OCI-LY7 (cell line): ENCODE measurements at regions not wholly inside any gene's neighbourhood (a gene's known extent, or its start where the extent isn't known, plus 50 kb on each side); places are given as distances from the start of the nearest gene placed in this dataset.

Source experiments
- BruUV-seq: library from RNA; stranded (reverse); fragments of 400-500 nt; replicated peaks from 2 replicates; lab custom pipeline; 2021; lab: Mats Ljungman, UMichigan
- CTCF ChIA-PET: fragments of 300-600 bp; sonication (Branson Sonifier 250); formaldehyde crosslinking; loops from one replicate; lab custom pipeline; 2022; ENCODE audit warnings: antibody characterized with exemption; ENCODE audit not compliant: unreplicated experiment; lab: Charles Lee
- POLR2A ChIA-PET: fragments of 300-600 bp; sonication (Branson Sonifier 250); formaldehyde crosslinking; loops from one replicate; lab custom pipeline; 2022; ENCODE audit warnings: antibody characterized with exemption; lab: Charles Lee
- DNase-seq: peaks from one replicate; pipeline ENCODE4 v3.0.0-alpha.2; 2015; ENCODE audit warnings: low spot score
- H2AFZ ChIP-seq: fragments of 200-600 bp; sonication (generic), shearing (Covaris generic); 2 replicates; pipeline ENCODE4 v1.6.1; 2014; ENCODE audit warnings: mild to moderate bottlenecking, antibody characterized with exemption, low read length, moderate library complexity
- H3K27ac ChIP-seq: fragments of 200-600 bp; sonication (generic); 2 replicates; pipeline ENCODE4 v1.5.1; 2014; ENCODE audit warnings: mixed run types, low read depth, mild to moderate bottlenecking, moderate library complexity, low read length, inconsistent platforms; ENCODE audit not compliant: poor library complexity, severe bottlenecking
- H3K36me3 ChIP-seq: fragments of 200-600 bp; sonication (generic); 2 replicates; pipeline ENCODE4 v1.6.1; 2014; ENCODE audit warnings: mild to moderate bottlenecking, antibody characterized with exemption, low read length, moderate library complexity, mixed read lengths; ENCODE audit not compliant: insufficient read depth
- H3K4me1 ChIP-seq: fragments of 200-600 bp; sonication (generic); 2 replicates; pipeline ENCODE4 v1.5.1; 2014; ENCODE audit warnings: mild to moderate bottlenecking, low read length; ENCODE audit not compliant: insufficient read depth, poor library complexity, severe bottlenecking
- H3K4me2 ChIP-seq: fragments of 200-600 bp; sonication (generic); 2 replicates; pipeline ENCODE4 v1.6.1; 2014; ENCODE audit warnings: mild to moderate bottlenecking, low read length
- H3K4me3 ChIP-seq: fragments of 200-600 bp; sonication (generic); 2 replicates; pipeline ENCODE4 v1.5.1; 2014; ENCODE audit warnings: mild to moderate bottlenecking, low read depth, low read length; ENCODE audit not compliant: poor library complexity, severe bottlenecking
- H3K79me2 ChIP-seq: fragments of 200-600 bp; sonication (generic); 2 replicates; pipeline ENCODE4 v1.6.1; 2016; ENCODE audit warnings: low read depth, mild to moderate bottlenecking, low read length, moderate library complexity, mixed read lengths; ENCODE audit not compliant: insufficient read depth
- H3K9me2 ChIP-seq: fragments of 200-600 bp; sonication (generic); 2 replicates; pipeline ENCODE4 v1.6.1; 2016; ENCODE audit warnings: mild to moderate bottlenecking, low read length, mixed read lengths; ENCODE audit not compliant: insufficient read depth
- H3K9me3 ChIP-seq: fragments of 200-600 bp; sonication (generic); 2 replicates; pipeline ENCODE4 v1.6.1; 2014; ENCODE audit warnings: mild to moderate bottlenecking, mixed run types, low read length, mixed read lengths
- H4K20me1 ChIP-seq: fragments of 200-600 bp; sonication (generic); 2 replicates; pipeline ENCODE4 v1.6.1; 2014; ENCODE audit warnings: mild to moderate bottlenecking, antibody characterized with exemption, low read length, moderate library complexity, mixed read lengths; ENCODE audit not compliant: insufficient read depth
- CTCF ChIP-seq: fragments of 200-600 bp; sonication (generic); conservative IDR thresholded peaks from 2 replicates; pipeline ENCODE4 v1.5.1; 2014; ENCODE audit warnings: mild to moderate bottlenecking, antibody characterized with exemption, low read length, moderate library complexity, mixed read lengths
- EZH2phosphoT487 ChIP-seq: fragments of 200-600 bp; sonication (generic); IDR thresholded peaks from 2 replicates; pipeline ENCODE4 v1.6.1; 2018; ENCODE audit warnings: low read depth, borderline replicate concordance, mild to moderate bottlenecking, mixed run types, antibody characterized with exemption, low read length, moderate library complexity, mixed read lengths
- intact Hi-C: fragments of 100-400 bp; cut with micrococcal nuclease; formaldehyde crosslinking; loops from one replicate; pipeline ENCODE4 v1.10.0; 2022; ENCODE audit not compliant: unreplicated experiment

GRCh38 chr10:128422999-128423398 is 296.8 kb upstream of the MKI67 start:
- Histone ChIP-seq H2AFZ (no peak overlapping the region), H4K20me1 (no peaks in the 10 kb centered on the region), H3K36me3 (no peaks in the 10 kb centered on the region), H3K4me1 (no peaks in the 10 kb centered on the region), H3K9me3 (no peaks in the 10 kb centered on the region), H3K9me2 (no peaks in the 10 kb centered on the region), H3K79me2 (no peaks in the 10 kb centered on the region), H3K4me2 (no peak overlapping the region), H3K27ac (no peak overlapping the region), H3K4me3 (no peak overlapping the region)
- intact Hi-C loops = no loop called here
- DNase-seq = no peak
- TF ChIP-seq CTCF (no peak), EZH2phosphoT487 (no peak)
- POLR2A ChIA-PET = no interaction called here
- BruUV-seq = no TSS peak
- CTCF ChIA-PET = no interaction called here

GRCh38 chr10:128429321-128429720 is 303.1 kb upstream of the MKI67 start:
- POLR2A ChIA-PET = no interaction called here
- Histone ChIP-seq H3K9me2 (no peaks in the 10 kb centered on the region), H3K9me3 (no peaks in the 10 kb centered on the region), H4K20me1 (no peaks in the 10 kb centered on the region), H3K4me1 (no peaks in the 10 kb centered on the region), H3K79me2 (no peaks in the 10 kb centered on the region), H3K4me2 (no peak overlapping the region), H3K4me3 (no peak overlapping the region), H3K27ac (no peak overlapping the region), H3K36me3 (no peaks in the 10 kb centered on the region), H2AFZ (no peak overlapping the region)
- CTCF ChIA-PET = no interaction called here
- no peak for DNase-seq
- TF ChIP-seq EZH2phosphoT487 (no peak), CTCF (no peak)
- no TSS peak for BruUV-seq
- intact Hi-C loops = no loop called here

- BruUV-seq = no TSS peak
- intact Hi-C loops = no loop called here
These were observed 303.8 kb upstream of the MKI67 start for GRCh38 chr10:128429835-128430513.

More at GRCh38 chr10:128429835-128430513, 303.8 kb upstream of the MKI67 start:
- H3K4me2 ChIP-seq = no peak overlapping the region
- H4K20me1 ChIP-seq = no peaks in the 10 kb centered on the region
- no peaks in the 10 kb centered on the region for H3K4me1 ChIP-seq
- no peak for TF ChIP-seq CTCF
- TF ChIP-seq EZH2phosphoT487 = no peak
- DNase-seq = no peak
- H3K9me3 ChIP-seq = no peaks in the 10 kb centered on the region
- ChIA-PET CTCF (no interaction called here), POLR2A (no interaction called here)
- H3K9me2 ChIP-seq = no peaks in the 10 kb centered on the region
- no peak overlapping the region for H2AFZ ChIP-seq
- H3K4me3 ChIP-seq = no peak overlapping the region
- no peak overlapping the region for H3K27ac ChIP-seq
- H3K79me2 ChIP-seq = no peaks in the 10 kb centered on the region
- no peaks in the 10 kb centered on the region for H3K36me3 ChIP-seq
